ENCODE measurements at regions not wholly inside any gene's neighbourhood (a gene's known extent, or its start where the extent isn't known, plus 50 kb on each side); places are given as distances from the start of the nearest gene placed in this dataset.

GRCh38 chr3:74302281-74302680, 312.2 kb downstream of the CNTN3 start:
- TF ChIP-seq CTCF (IDR thresholded peaks at IDR 0.05; ENCODE audit: low read depth, low read length, poor library complexity, severe bottlenecking) (no peak), EZH2phosphoT487 (IDR thresholded peaks at IDR 0.05; ENCODE audit: borderline replicate concordance, low read length) (no peak)
